ENCODE measurements at regions not wholly inside any gene's neighbourhood (a gene's known extent, or its start where the extent isn't known, plus 50 kb on each side); places are given as distances from the start of the nearest gene placed in this dataset.
"Not testable (repeated sequence)": the region's sequence is repeated elsewhere in the genome, so short reads cannot be mapped to it uniquely, and the experiment has no call there.

DNA sequence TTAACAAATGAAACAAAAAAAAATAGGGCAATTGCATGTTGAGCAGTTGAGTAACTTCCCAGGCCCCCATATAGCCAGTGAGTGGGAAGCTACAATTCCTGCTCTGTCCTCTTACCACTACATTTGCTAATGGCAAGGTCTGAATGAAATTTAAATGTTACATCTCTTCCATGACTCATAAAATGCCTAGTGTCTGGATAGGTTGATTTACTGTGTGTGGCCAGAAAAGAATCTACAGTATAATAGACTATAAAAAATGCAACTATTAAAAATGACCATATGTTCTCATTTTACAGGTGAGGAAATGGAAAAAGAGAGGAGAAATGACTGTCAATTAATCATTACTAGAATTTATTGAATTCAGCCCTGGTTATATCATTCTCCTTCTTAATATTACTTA, 1199.3 kb downstream of the CDH11 start:
- no peak for DNase-seq (ENCODE audit: low read depth)

GRCh38 chr16:63921737-63922295, 1200.0 kb downstream of the CDH11 start:
- no peak for DNase-seq (ENCODE audit: low read depth)

DNA sequence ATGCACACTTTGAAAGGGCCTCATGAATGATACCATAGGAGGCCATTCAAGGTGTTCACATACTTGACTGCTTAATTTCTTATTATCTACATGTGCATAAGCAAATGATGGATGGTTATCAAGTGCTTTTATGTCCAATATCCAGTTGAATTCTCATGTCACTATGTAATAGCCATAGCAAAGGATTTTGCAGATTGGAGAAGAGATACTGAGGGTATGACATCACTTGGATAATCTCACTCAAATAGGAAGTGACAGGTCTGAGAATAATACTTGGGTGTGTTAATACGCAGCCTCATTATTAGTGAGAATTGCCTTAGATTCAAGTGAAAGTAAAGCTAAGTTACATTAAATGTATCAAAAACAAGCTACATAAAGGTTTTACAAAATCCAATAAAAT, 1208.6 kb downstream of the CDH11 start:
- DNase-seq (ENCODE audit: low read depth) = no peak

- DNase-seq (ENCODE audit: low read depth) = no peak
Observed at GRCh38 chr16:63907251-63907650, 1214.6 kb downstream of the CDH11 start.

DNA sequence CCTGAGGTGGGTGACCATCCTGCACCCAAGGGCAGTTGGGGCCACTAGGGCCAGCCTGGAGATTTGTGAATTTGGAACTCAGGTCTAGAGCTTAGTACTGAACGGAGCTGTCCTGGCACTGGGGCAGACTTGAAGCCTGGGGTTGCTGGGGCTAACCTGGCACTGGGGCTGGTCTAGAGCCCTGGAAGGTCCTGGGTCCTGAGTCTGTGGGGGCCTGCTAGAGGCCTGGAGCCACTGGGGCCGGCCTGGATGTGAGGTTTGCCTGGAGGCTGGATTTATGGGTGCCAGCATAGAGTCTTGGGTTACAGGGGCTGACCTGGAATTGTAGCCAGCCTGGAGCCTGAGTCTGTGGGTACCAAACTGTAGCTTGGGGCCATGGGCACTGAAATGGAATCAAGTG, 1216.9 kb downstream of the CDH11 start:
- DNase-seq (ENCODE audit: low read depth) = no peak

GRCh38 chr16:63904182-63904581, 1217.7 kb downstream of the CDH11 start:
- no peak for DNase-seq (ENCODE audit: low read depth)

DNA sequence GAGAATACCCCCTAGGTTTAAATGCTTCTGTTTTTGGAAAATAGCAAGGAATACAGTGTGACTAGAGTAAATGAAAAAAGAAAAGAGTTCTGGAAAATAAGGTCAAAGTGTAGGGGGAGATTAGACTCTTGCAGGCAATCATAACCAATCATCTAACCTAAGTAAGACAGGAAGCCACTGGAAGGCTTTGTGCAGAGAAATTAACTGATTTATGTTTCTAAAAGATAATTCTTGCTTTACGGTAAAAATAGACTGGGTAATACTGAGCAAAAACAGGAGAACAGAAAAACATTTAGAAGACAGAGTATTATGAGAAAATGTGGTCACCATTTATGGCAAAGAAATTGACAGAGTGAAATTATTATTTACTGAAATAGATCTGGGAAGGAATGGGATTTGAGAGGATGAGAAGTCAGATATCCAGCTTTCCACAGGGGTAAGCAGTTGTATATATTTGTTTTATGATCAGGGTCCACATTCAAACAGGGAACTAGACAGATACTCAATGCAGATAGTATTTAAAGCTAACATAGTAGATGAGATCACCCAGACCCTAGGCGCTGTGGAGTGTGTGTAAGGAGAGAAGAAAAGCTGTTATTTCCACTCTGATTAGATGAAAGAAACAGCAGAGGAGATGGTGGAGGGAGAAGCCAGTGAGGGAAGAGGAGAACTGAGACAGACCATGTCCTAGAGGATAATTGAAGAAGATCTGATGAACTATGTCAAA, 1225.3 kb downstream of the CDH11 start:
- DNase-seq (ENCODE audit: low read depth) = no peak

- no peak for DNase-seq (ENCODE audit: low read depth)
Observed at GRCh38 chr16:63890723-63891122, 1231.1 kb downstream of the CDH11 start.

- DNase-seq (ENCODE audit: low read depth) = peak; percentile 23
Observed at GRCh38 chr16:63890081-63890480, 1231.8 kb downstream of the CDH11 start.

GRCh38 chr16:63883091-63883490, 1238.8 kb downstream of the CDH11 start:
- no peak for DNase-seq (ENCODE audit: low read depth)

DNA sequence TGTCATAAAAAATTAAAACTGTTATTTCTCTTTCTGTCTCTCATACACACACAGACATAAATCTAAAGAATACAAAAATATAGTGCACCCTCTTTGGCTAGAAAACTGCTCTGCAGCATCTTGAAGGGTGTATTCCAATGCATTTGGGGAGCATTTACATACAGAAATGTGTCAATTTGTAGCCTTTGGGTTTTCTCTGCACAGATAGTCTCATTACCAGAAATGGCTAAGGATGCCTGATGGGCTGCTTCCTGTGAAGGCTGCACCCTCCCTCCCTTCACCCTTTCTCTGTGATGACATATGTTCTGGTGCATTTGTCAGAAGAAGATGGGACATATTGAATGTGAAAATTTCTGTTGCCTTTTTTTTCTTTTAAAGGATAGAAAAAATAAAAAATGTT, 1239.3 kb downstream of the CDH11 start:
- no peak for DNase-seq (ENCODE audit: low read depth)

DNA sequence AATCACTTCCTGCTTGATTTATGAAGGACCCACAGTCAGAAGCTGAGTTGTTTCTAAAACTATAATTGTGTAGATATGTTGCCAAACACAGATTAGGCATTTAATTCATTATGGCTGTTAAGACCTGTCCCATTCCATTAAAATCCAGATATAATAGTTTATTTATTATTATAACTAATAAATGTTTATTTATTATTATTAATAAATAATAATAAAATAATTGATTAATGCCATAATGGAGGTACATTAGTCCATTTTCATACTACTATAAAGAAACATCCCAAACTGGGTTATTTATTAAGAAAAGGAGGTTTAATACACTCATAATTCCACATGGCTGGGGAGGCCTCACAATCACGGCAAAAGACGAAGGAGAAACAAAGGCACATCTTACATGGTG, 1240.9 kb downstream of the CDH11 start:
- no peak for DNase-seq (ENCODE audit: low read depth)

DNA sequence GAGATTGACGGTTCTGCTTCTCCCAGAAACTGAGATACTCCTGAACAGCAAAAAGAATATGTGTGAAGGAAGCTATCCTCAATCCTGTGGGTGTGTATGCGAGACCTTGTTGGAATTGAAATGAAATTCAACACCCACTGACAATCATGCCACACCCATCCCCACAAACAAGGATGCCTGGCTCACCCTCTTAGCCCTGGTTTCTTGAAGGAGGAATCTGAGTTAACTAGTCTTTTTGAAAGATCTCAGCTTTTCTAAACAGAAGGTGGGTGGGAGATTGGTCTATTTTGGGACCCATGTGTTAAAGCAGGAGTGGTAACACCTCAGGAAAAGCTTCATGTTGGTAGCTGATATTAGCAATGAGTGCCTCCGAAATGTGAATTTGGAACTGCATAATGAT, 1244.5 kb downstream of the CDH11 start:
- DNase-seq (ENCODE audit: low read depth) = no peak

- DNase-seq (ENCODE audit: low read depth) = no peak
Observed at GRCh38 chr16:63876103-63876502, 1245.8 kb downstream of the CDH11 start.

GRCh38 chr16:63860700-63861099, 1261.2 kb downstream of the CDH11 start:
- DNase-seq (ENCODE audit: low read depth) = not testable (repeated sequence)

DNA sequence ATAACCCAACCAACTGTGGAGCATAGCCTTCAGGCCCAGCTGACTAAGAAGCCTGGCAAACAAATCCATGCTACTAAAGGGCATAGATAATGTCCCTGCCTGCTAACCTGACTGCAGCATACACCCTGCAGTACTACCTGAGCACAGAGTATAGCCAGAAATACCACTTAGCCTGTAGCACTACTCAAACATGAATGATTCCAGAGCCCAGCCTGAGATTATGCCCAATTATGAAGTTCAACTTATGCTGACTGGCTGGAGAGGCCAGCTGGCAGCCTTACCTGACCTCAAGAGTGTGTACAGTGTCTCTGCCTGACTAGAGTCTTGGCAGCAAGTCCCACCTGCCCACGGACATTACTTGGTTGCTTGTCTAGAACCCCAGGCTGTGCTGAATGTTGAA, 1265.3 kb downstream of the CDH11 start:
- no peak for DNase-seq (ENCODE audit: low read depth)

DNA sequence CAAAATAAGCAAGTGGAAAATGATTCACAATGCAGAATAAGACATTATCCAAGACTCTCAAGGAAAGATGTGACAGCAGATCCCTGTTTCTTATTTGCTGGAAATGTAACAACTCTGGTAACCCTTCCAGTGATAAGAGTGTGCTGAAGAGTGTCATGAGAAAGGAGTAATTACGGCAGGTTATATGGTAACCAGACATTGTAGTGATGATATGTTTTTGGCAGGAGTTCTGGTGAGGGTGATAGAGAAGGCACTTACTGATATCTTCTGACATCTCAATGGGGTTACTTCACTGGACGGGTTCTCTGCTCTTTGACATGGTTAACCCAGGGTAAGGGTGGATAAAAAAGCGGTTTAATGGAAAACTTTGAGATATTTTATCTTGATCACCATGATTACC, 1270.9 kb downstream of the CDH11 start:
- no peak for DNase-seq (ENCODE audit: low read depth)

DNA sequence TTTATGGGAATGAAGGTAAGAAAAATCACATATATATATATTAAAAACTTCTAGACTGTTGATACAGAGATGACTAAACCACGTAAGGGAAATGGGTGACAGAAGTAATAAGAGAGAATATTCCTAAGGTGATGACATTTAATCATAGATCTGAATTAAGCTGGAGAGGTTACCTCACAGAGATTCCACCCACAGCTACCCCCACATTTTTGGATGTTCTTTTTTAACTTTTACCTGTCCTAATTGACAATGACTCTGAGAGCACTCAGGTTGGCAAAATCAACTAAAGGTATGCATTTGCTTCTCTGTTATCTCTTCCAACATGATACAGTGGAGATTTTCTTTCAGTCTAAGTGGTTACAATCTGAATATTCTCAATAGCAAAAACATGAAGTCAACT, 1280.6 kb downstream of the CDH11 start:
- DNase-seq (ENCODE audit: low read depth) = no peak

- DNase-seq (ENCODE audit: low read depth) = no peak
Observed at GRCh38 chr16:63830061-63830460, 1291.8 kb downstream of the CDH11 start.

- no peak for DNase-seq (ENCODE audit: low read depth)
Observed at GRCh38 chr16:63822818-63823217, 1299.0 kb downstream of the CDH11 start.

DNA sequence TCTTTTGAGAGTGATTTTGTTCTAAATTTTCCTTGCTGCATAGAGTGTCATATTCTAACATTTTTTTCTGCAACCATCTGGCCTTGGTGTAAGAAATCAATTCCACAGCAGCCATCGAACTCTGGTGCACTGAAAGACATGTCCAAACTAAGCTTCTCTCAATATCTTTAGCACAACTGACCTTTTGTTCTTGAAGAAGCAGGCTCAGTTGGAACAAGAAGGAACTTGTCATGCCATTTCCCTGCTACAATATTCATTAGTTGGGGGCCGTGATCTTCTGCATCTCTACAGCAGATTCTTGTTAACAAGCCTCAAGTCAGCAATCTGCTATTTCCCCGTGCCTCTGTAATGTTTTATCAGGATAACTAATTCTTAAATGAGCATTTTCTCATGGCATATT, 1305.6 kb downstream of the CDH11 start:
- no peak for DNase-seq (ENCODE audit: low read depth)

DNA sequence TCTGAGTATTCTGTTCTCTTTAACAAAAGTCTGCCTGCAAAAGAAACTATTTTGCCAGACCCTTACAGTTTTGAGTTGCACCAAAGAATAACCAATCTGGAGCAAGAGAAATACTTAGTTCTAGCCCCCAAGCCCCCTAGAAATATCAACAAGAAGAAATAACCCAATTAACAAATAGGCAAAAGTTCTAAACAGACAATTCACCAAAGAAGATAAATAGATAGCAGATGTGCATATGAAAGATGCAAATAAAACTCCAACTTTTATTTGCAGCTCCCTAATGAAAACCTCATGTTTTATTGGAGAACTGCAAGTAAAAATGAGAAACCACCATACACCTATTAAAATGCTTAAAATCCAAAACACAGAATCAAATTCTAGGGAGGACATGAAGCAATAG, 1308.0 kb downstream of the CDH11 start:
- DNase-seq (ENCODE audit: low read depth) = no peak

DNA sequence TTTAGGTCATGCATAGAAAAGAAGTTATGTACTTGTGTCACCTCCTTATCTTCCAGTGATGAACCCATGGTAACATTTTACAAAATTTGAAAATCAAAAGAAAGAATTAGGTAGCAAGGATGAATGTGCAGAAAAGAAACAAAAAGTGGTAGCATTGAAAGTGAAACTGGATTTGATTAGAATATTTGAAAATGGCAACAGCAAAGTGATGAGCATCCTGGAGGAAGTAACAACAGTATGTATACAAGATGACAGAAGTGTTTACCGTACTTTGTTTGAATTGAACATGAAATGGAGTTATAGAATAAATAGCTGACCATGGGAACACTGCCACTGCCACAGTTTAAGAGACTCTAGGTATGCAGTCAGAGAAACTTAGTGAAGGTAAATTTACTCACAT, 1313.1 kb downstream of the CDH11 start:
- no peak for DNase-seq (ENCODE audit: low read depth)

- DNase-seq (ENCODE audit: low read depth) = no peak
Observed at GRCh38 chr16:63806794-63807506, 1314.9 kb downstream of the CDH11 start.

Data from iris pigment epithelial cell (primary cell).